Neural progenitor cell (in vitro differentiated cells): ENCODE measurements at regions not wholly inside any gene's neighbourhood (a gene's known extent, or its start where the extent isn't known, plus 50 kb on each side); places are given as distances from the start of the nearest gene placed in this dataset.

Experiments used
- DNase-seq: peaks from one replicate; pipeline ENCODE4 v3.0.0-alpha.2; 2016; ENCODE audit warnings: low spot score
- H2AFZ ChIP-seq: fragments of 200-600 bp; sonication (generic); replicated peaks from 2 replicates; pipeline ENCODE4 v1.6.1; 2016; ENCODE audit warnings: antibody characterized with exemption
- H3F3A ChIP-seq: fragments of 200-600 bp; sonication (generic); 2 replicates; pipeline ENCODE4 v1.6.1; 2016; ENCODE audit warnings: antibody characterized with exemption, low read depth
- H3K27ac ChIP-seq: fragments of 200-600 bp; sonication (generic); 2 replicates; pipeline ENCODE4 v1.5.1; 2016; ENCODE audit warnings: mild to moderate bottlenecking
- H3K27me3 ChIP-seq: fragments of 200-600 bp; sonication (generic); 2 replicates; pipeline ENCODE4 v1.6.1; 2016; ENCODE audit warnings: mild to moderate bottlenecking, moderate library complexity
- H3K36me3 ChIP-seq: fragments of 200-600 bp; sonication (generic); 2 replicates; pipeline ENCODE4 v1.5.1; 2016
- H3K4me1 ChIP-seq: fragments of 200-600 bp; sonication (generic); 2 replicates; pipeline ENCODE4 v1.6.1; 2016; ENCODE audit warnings: mixed run types
- H3K4me2 ChIP-seq: fragments of 200-600 bp; sonication (generic); 2 replicates; pipeline ENCODE4 v1.6.1; 2016
- H3K4me3 ChIP-seq: fragments of 200-600 bp; sonication (generic); 2 replicates; pipeline ENCODE4 v1.5.1; 2016
- H3K79me2 ChIP-seq: fragments of 200-600 bp; sonication (generic); 2 replicates; pipeline ENCODE4 v1.6.1; 2016; ENCODE audit warnings: low read depth
- H3K9ac ChIP-seq: fragments of 200-600 bp; sonication (generic); 2 replicates; pipeline ENCODE4 v1.6.1; 2016
- H3K9me3 ChIP-seq: fragments of 200-600 bp; sonication (generic); 2 replicates; pipeline ENCODE4 v1.5.1; 2016; ENCODE audit warnings: low read depth
- H4K20me1 ChIP-seq: fragments of 200-600 bp; sonication (generic); 2 replicates; pipeline ENCODE4 v1.6.1; 2016; ENCODE audit warnings: low read depth
- H3K27ac Mint-ChIP-seq: 3 replicates; pipeline ENCODE4 v1.8.0; 2021; ENCODE audit warnings: mixed read lengths
- H3K27me3 Mint-ChIP-seq: 2 replicates; pipeline ENCODE4 v1.8.0; 2022; ENCODE audit warnings: low read depth, mild to moderate bottlenecking, inconsistent platforms, moderate library complexity, mixed read lengths; ENCODE audit not compliant: insufficient read depth
- H3K36me3 Mint-ChIP-seq: 3 replicates; pipeline ENCODE4 v1.8.0; 2021; ENCODE audit warnings: mixed read lengths
- H3K4me1 Mint-ChIP-seq: 3 replicates; pipeline ENCODE4 v1.8.0; 2021; ENCODE audit warnings: mixed read lengths
- H3K4me3 Mint-ChIP-seq: 3 replicates; pipeline ENCODE4 v1.8.0; 2021; ENCODE audit warnings: mild to moderate bottlenecking, moderate library complexity, mixed read lengths
- H3K9me3 Mint-ChIP-seq: 3 replicates; pipeline ENCODE4 v1.8.0; 2020; ENCODE audit warnings: mixed read lengths
- EZH2 ChIP-seq: fragments of 200-600 bp; sonication (generic); IDR thresholded peaks from 2 replicates; pipeline ENCODE4 v1.6.1; 2017; ENCODE audit warnings: antibody characterized with exemption, mild to moderate bottlenecking, moderate library complexity
- EZH2phosphoT487 ChIP-seq: fragments of 200-600 bp; sonication (generic); IDR thresholded peaks from 2 replicates; pipeline ENCODE4 v1.6.1; 2017; ENCODE audit warnings: antibody characterized with exemption
- TF ChIP-seq, protein P1 (sequence below): fragments of 200-600 bp; sonication (generic); IDR thresholded peaks from 2 replicates; pipeline ENCODE4 v1.5.1; 2017; ENCODE audit warnings: antibody characterized with exemption, mild to moderate bottlenecking

DNA sequence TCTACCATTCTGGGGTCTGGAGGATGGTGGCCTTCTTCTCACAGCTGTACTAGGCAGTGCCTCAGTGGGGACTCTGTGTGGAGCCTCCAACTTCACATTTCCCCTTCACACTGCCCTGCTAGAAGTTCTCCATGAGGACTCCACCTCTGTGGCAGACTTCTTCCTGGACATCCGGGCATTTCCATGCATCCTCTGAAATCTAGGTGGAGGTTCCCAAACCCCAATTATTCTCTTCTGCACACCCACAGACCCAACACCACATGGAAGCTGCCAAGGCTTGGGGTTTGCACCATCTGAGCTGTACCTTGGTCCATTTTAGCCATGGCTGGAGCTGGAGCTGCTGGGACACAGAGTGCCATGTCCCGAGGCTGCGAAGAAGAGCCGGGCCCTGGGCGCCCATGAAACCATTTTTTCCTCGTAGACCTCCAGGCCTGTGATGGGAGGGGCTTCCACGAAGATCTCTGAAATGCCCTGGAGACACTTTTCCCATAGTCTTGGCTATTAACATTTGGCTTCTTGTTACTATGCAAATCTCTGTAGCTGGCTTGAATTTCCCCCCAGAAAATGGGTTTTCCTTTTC, 170.5 kb downstream of the FOXD2 start:
- no peak overlapping the region for H2AFZ ChIP-seq
- Mint-ChIP-seq H3K9me3 (peaks cover 23% of the 10 kb centered on the region), H3K4me3 (no peak overlapping the region), H3K27me3 (peaks cover 7% of the 10 kb centered on the region), H3K36me3 (no peaks in the 10 kb centered on the region), H3K27ac (no peak overlapping the region), H3K4me1 (no peaks in the 10 kb centered on the region)
- H3K9ac ChIP-seq, result no peak overlapping the region
- H3K9me3 ChIP-seq, result no peaks in the 10 kb centered on the region
- TF ChIP-seq EZH2, result no peak
- H3K27me3 ChIP-seq, result no peaks in the 10 kb centered on the region
- H3K4me3 ChIP-seq, result no peak overlapping the region
- no peaks in the 10 kb centered on the region for H3F3A ChIP-seq
- no peak overlapping the region for H3K4me2 ChIP-seq
- no peak overlapping the region for H3K27ac ChIP-seq
- H3K79me2 ChIP-seq, result no peaks in the 10 kb centered on the region
- DNase-seq, result no peak
- H3K4me1 ChIP-seq, result no peaks in the 10 kb centered on the region
- no peaks in the 10 kb centered on the region for H4K20me1 ChIP-seq
- no peaks in the 10 kb centered on the region for H3K36me3 ChIP-seq

DNA sequence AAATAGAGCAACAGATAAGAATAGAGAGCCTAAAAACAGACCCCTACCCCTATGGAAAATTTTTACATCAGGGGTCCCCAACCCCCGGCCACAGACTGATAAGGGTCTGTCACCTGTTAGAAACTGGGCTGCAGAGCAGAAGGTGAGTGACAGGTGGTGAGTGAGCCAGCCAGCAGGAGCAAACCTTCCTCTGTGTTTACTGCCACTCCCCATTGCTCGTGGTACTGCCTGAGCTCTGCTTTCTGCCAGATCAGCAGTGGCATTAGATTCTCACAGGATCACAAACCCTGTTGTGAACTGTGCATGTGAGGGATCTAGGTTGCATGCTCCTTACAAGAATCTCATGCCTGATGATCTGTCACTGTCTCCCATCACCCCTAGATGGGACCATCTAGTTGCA, 174.1 kb downstream of the FOXD2 start:
- no peaks in the 10 kb centered on the region for H3K36me3 Mint-ChIP-seq
- TF ChIP-seq EZH2phosphoT487, result no peak
- TF ChIP-seq, protein P1, sequence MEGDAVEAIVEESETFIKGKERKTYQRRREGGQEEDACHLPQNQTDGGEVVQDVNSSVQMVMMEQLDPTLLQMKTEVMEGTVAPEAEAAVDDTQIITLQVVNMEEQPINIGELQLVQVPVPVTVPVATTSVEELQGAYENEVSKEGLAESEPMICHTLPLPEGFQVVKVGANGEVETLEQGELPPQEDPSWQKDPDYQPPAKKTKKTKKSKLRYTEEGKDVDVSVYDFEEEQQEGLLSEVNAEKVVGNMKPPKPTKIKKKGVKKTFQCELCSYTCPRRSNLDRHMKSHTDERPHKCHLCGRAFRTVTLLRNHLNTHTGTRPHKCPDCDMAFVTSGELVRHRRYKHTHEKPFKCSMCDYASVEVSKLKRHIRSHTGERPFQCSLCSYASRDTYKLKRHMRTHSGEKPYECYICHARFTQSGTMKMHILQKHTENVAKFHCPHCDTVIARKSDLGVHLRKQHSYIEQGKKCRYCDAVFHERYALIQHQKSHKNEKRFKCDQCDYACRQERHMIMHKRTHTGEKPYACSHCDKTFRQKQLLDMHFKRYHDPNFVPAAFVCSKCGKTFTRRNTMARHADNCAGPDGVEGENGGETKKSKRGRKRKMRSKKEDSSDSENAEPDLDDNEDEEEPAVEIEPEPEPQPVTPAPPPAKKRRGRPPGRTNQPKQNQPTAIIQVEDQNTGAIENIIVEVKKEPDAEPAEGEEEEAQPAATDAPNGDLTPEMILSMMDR, result no peak
- no peak for TF ChIP-seq EZH2
- H3K9me3 Mint-ChIP-seq, result peaks cover 24% of the 10 kb centered on the region

DNA sequence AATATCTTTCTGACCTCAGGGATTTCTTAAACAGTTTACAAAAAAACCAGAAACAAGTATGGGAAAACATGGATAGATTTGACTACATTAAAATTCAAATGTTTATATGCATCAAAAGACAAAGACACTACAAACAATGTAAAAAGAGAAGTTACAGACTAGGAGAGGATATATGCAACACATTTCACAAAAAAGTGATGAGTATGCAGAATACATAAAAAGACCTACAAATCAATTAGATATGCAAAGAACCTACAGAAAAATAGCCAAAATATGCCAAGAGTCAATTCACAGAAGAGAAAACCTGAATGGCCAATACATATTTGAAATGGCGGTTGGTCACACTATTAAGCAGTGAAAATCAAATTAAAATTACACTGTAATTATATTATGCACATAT, 175.0 kb downstream of the FOXD2 start:
- H3K9ac ChIP-seq, result no peak overlapping the region
- TF ChIP-seq EZH2phosphoT487, result no peak
- TF ChIP-seq, protein P1, result no peak
- no peak for TF ChIP-seq EZH2
- no peak overlapping the region for H2AFZ ChIP-seq
- H3K4me1 ChIP-seq, result no peaks in the 10 kb centered on the region
- no peak overlapping the region for H3K4me2 ChIP-seq
- no peak for DNase-seq
- H3K27me3 ChIP-seq, result no peaks in the 10 kb centered on the region
- H4K20me1 ChIP-seq, result no peaks in the 10 kb centered on the region
- no peaks in the 10 kb centered on the region for H3K79me2 ChIP-seq
- H3K27me3 Mint-ChIP-seq, result peaks cover 6% of the 10 kb centered on the region
- H3K36me3 ChIP-seq, result no peaks in the 10 kb centered on the region
- no peaks in the 10 kb centered on the region for H3K36me3 Mint-ChIP-seq
- H3K4me1 Mint-ChIP-seq, result no peaks in the 10 kb centered on the region
- H3K9me3 Mint-ChIP-seq, result peaks cover 21% of the 10 kb centered on the region
- no peak overlapping the region for H3K27ac Mint-ChIP-seq
- no peaks in the 10 kb centered on the region for H3F3A ChIP-seq
- no peak overlapping the region for H3K4me3 ChIP-seq
- no peak overlapping the region for H3K27ac ChIP-seq
- H3K9me3 ChIP-seq, result no peaks in the 10 kb centered on the region
- H3K4me3 Mint-ChIP-seq, result no peak overlapping the region

More for the DNA sequence above, 174.1 kb downstream of the FOXD2 start:
- H3K27ac ChIP-seq, result no peak overlapping the region
- H3K79me2 ChIP-seq, result no peaks in the 10 kb centered on the region
- no peak overlapping the region for H3K4me3 ChIP-seq
- H3F3A ChIP-seq, result no peaks in the 10 kb centered on the region
- no peaks in the 10 kb centered on the region for H4K20me1 ChIP-seq
- H3K9me3 ChIP-seq, result no peaks in the 10 kb centered on the region
- Mint-ChIP-seq H3K4me1 (no peaks in the 10 kb centered on the region), H3K27me3 (peaks cover 6% of the 10 kb centered on the region), H3K27ac (no peak overlapping the region), H3K4me3 (no peak overlapping the region)
- H2AFZ ChIP-seq, result no peak overlapping the region
- H3K4me2 ChIP-seq, result no peak overlapping the region
- H3K4me1 ChIP-seq, result no peaks in the 10 kb centered on the region
- H3K27me3 ChIP-seq, result no peaks in the 10 kb centered on the region
- no peaks in the 10 kb centered on the region for H3K36me3 ChIP-seq
- no peak for DNase-seq
- no peak overlapping the region for H3K9ac ChIP-seq

DNA sequence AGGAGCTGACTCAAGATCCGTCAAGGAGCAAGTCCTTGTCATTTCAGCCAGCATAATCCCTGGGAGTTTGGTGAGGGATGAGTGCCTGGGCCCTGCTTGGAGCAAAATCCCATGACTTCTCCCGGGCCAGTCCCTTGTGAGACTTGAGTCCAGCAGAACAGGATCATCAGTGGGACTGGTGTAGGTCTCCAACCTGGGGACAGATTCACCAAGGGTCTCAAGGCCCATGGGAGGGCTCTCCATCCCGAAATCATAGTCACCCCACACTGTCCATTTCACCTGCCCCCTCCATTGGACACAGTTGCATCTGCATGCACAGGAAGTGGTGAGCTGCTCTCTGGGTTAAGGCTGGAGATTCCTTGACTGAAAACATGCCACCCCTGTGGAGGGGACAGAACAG, 178.2 kb downstream of the FOXD2 start:
- Histone ChIP-seq H3K79me2 (no peaks in the 10 kb centered on the region), H4K20me1 (no peaks in the 10 kb centered on the region), H3K4me2 (no peak overlapping the region), H3K9me3 (no peaks in the 10 kb centered on the region), H3K36me3 (no peaks in the 10 kb centered on the region), H3K9ac (no peak overlapping the region), H3K4me3 (no peak overlapping the region), H2AFZ (no peak overlapping the region), H3K27me3 (no peaks in the 10 kb centered on the region), H3F3A (no peaks in the 10 kb centered on the region), H3K27ac (no peak overlapping the region), H3K4me1 (no peaks in the 10 kb centered on the region)
- no peak for TF ChIP-seq EZH2
- TF ChIP-seq, protein P1, result no peak
- peaks cover 6% of the 10 kb centered on the region for H3K27me3 Mint-ChIP-seq
- no peaks in the 10 kb centered on the region for H3K36me3 Mint-ChIP-seq
- H3K9me3 Mint-ChIP-seq, result peaks cover 6% of the 10 kb centered on the region
- no peak overlapping the region for H3K27ac Mint-ChIP-seq
- no peaks in the 10 kb centered on the region for H3K4me1 Mint-ChIP-seq
- H3K4me3 Mint-ChIP-seq, result no peak overlapping the region
- DNase-seq, result no peak
